Stomach (tissue), 4 donors: ENCODE measurements at regions not wholly inside any gene's neighbourhood (a gene's known extent, or its start where the extent isn't known, plus 50 kb on each side); places are given as distances from the start of the nearest gene placed in this dataset.

Source experiments
- CTCF ChIP-seq, 7 experiments: fragments of 450-650 bp in 4 of 7; fragments of 200-600 bp in 3 of 7; sonication (generic) in 3 of 7; IDR thresholded peaks; one replicate each; pipeline ENCODE4 v1.5.1; 2016 to 2019; ENCODE audit warnings: antibody characterized with exemption in 7 of 7, control low read depth in 2 of 7, mild to moderate bottlenecking in 1 of 7
- EP300 ChIP-seq: sonication (generic); formaldehyde crosslinking; IDR thresholded peaks from one replicate; pipeline ENCODE4 v1.6.1; 2017; ENCODE audit warnings: antibody characterized with exemption
- POLR2A ChIP-seq, 4 donors: fragments of 450-650 bp; IDR thresholded peaks; one replicate each; pipeline ENCODE4 v1.6.1; 2016; ENCODE audit warnings: antibody characterized with exemption in 4 of 4, control low read depth in 2 of 4, mild to moderate bottlenecking in 1 of 4, moderate library complexity in 1 of 4
- POLR2AphosphoS5 ChIP-seq, 3 donors: sonication (generic); formaldehyde crosslinking; IDR thresholded peaks; one replicate each; pipeline ENCODE4 v1.6.1; 2016; ENCODE audit warnings: antibody characterized with exemption in 3 of 3

- TF ChIP-seq CTCF (IDR thresholded peaks at IDR 0.05) (no peak), POLR2A (IDR thresholded peaks at IDR 0.05) (no peak), POLR2AphosphoS5 (IDR thresholded peaks at IDR 0.05) (no peak), EP300 (no peak)
Observed at GRCh38 chr10:4494551-4494950, 331.5 kb upstream of the AKR1E2 start.
